ENCODE measurements at regions not wholly inside any gene's neighbourhood (a gene's known extent, or its start where the extent isn't known, plus 50 kb on each side); places are given as distances from the start of the nearest gene placed in this dataset.

DNA sequence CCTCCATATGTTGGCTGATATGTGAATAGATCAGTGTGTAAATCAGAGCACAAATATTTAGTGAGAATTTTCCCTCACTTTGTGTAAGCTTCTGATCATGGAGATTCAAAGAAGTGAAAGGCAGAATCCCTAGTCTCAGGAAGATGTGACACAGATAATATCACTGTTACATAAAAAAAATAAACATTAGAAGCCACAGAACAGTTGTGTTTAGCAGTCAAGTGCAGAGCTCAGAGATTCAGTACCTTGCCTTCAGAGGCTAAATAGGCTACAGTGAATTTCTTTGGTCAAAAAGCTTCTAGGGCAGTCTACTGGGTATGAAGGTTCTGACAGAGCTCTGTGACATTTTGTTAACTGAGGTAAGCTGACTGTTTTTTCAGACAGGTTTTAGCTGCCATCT is 591.5 kb downstream of the METTL15 start:
- 0 out of 2 replicates have a peak overlapping the region, but pooled peaks have one; percentile 12 for H3K27ac ChIP-seq (ENCODE audit: low read depth, low read length)
- no peaks in the 10 kb centered on the region for H3K27me3 ChIP-seq (ENCODE audit: insufficient read depth, low read length)
- peaks cover 32% of the 10 kb centered on the region for H3K4me1 ChIP-seq (ENCODE audit: control insufficient read depth, insufficient read depth, low read length, unreplicated experiment)
- H3K4me3 ChIP-seq (ENCODE audit: low read depth, low read length), result no peak overlapping the region
- H3K79me2 ChIP-seq (ENCODE audit: control insufficient read depth, insufficient read depth, low read length, unreplicated experiment), result peaks cover 14% of the 10 kb centered on the region
- no peaks in the 10 kb centered on the region for H3K36me3 ChIP-seq (ENCODE audit: insufficient read depth, low read length)
- peak overlapping the region; percentile 56 for H2AFZ ChIP-seq (ENCODE audit: low read length, unreplicated experiment)

DNA sequence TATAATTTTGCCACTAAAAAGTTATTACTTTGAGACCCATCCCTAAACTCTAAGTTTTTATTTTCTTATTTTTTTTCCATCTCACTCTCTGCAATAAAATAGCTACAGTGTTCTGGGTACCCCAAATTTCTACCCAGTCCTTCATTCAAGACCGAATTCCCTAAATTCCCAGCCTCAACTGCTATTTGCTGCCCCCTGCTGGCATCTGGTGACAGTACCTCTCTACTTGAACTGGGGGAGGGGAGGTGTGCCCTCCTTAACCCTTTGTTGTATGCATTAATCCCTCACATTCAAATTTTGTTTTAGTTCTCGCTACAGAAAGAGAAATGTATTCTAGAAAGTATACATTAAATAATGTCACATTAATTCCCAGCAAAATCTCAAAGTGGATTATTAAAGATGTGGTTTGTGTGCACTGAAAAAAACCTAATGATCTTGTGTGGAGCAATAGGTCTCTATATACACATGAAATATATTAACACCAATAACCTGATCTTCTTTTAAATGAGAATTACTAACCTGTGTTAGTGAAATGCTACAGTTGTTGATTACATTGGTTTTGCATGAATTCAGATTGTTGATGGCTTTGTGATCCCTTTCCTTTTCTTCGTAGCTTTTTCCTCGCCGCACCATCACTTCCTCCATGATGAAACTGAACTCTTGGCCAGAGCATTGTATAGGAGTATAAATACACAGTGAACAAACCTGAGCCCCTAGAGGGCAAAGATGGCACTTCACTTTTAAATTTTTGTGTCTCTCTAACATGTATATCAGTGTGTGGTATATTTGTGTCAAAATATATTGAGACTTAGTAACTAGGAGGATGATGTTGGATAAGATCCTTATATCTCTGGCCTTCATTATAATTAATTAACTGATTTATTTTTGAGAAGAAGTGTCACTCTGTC is 590.0 kb downstream of the METTL15 start:
- H3K27me3 ChIP-seq (ENCODE audit: insufficient read depth, low read length), result no peaks in the 10 kb centered on the region
- H3K27ac ChIP-seq (ENCODE audit: low read depth, low read length), result peak overlapping the region; percentile 8
- no peaks in the 10 kb centered on the region for H3K36me3 ChIP-seq (ENCODE audit: insufficient read depth, low read length)
- peaks cover 4% of the 10 kb centered on the region for H3K79me2 ChIP-seq (ENCODE audit: control insufficient read depth, insufficient read depth, low read length, unreplicated experiment)
- peaks cover 32% of the 10 kb centered on the region for H3K4me1 ChIP-seq (ENCODE audit: control insufficient read depth, insufficient read depth, low read length, unreplicated experiment)
- H3K4me3 ChIP-seq (ENCODE audit: low read depth, low read length), result no peak overlapping the region
- peak overlapping the region; percentile 27 for H2AFZ ChIP-seq (ENCODE audit: low read length, unreplicated experiment)

DNA sequence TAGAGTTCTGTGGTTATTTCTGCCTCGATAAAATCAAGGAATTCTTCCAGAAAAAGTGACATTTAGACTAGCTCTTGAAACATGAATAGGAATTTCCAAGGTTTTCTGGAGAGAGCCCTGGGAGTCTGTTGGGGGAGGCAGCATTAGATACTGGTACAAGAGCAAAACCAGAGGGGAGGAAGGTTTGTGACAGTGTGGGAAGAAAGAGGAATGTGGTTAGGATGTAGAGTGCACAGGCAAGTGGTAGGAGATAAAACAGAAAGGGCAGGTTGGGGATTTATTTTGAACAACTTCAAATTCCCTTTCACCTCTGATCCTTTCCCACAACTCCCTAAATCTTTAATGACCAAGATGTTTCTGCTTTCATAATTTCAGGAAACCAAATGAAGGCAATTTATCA is 588.4 kb downstream of the METTL15 start:
- peaks cover 20% of the 10 kb centered on the region for H3K4me1 ChIP-seq (ENCODE audit: control insufficient read depth, insufficient read depth, low read length, unreplicated experiment)
- no peak overlapping the region for H2AFZ ChIP-seq (ENCODE audit: low read length, unreplicated experiment)
- no peak overlapping the region for H3K4me3 ChIP-seq (ENCODE audit: low read depth, low read length)
- H3K27me3 ChIP-seq (ENCODE audit: insufficient read depth, low read length), result no peaks in the 10 kb centered on the region
- no peaks in the 10 kb centered on the region for H3K36me3 ChIP-seq (ENCODE audit: insufficient read depth, low read length)
- H3K79me2 ChIP-seq (ENCODE audit: control insufficient read depth, insufficient read depth, low read length, unreplicated experiment), result no peaks in the 10 kb centered on the region
- no peak overlapping the region for H3K27ac ChIP-seq (ENCODE audit: low read depth, low read length)

DNA sequence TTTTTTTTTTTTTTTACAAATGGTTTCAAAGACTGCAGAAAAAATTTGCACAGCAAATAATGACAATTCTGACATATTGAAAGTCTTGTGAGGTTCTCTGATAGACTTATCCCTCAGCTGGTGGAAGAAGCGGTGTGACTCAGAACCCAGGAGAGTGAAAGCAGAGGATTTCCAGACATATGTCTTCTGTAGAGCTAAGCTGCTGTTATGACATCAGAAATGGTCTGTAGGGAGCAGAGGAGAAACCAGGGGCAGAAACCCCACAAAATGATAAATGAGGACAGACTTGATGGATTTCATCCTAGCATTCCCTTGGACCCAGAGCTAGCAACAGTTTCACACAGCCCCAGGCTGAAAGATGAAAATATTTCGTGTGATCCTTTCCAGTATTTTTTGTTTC is 582.6 kb downstream of the METTL15 start:
- Histone ChIP-seq H3K27me3 (ENCODE audit: insufficient read depth, low read length) (no peaks in the 10 kb centered on the region), H3K27ac (ENCODE audit: low read depth, low read length) (0 out of 2 replicates have a peak overlapping the region, but pooled peaks have one; percentile 32), H2AFZ (ENCODE audit: low read length, unreplicated experiment) (peak overlapping the region; percentile 23), H3K4me1 (ENCODE audit: control insufficient read depth, insufficient read depth, low read length, unreplicated experiment) (peaks cover 5% of the 10 kb centered on the region), H3K36me3 (ENCODE audit: insufficient read depth, low read length) (no peaks in the 10 kb centered on the region), H3K79me2 (ENCODE audit: control insufficient read depth, insufficient read depth, low read length, unreplicated experiment) (no peaks in the 10 kb centered on the region), H3K4me3 (ENCODE audit: low read depth, low read length) (no peak overlapping the region)

DNA sequence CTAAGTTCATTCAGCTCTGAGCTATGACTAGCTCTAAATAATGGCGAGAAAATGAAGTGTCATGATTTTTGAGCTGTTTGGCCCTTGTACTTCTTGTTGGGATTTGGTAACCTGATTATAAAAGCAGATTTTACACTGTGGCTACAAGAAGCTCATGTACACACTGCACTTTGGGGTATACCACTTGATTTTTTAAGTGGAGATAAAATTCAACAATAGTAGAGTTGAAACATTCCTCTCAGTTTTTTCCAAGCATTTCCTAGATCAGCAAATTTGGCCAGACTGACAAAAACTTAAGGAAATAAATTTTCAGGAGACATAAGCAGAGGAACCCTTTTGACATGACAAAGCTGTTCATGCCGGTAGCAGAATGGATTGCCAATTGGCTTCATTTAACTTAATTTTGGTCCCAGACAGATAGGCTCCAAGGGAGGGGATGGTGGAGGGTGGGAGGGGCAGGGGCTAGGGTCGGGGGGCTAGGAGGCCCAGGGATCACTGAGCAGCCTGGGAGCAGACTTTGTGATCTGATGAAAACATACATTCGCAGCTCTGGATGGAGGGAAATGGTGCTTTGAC is 575.9 kb downstream of the METTL15 start:
- Histone ChIP-seq H2AFZ (ENCODE audit: low read length, unreplicated experiment) (no peak overlapping the region), H3K79me2 (ENCODE audit: control insufficient read depth, insufficient read depth, low read length, unreplicated experiment) (no peaks in the 10 kb centered on the region)

DNA sequence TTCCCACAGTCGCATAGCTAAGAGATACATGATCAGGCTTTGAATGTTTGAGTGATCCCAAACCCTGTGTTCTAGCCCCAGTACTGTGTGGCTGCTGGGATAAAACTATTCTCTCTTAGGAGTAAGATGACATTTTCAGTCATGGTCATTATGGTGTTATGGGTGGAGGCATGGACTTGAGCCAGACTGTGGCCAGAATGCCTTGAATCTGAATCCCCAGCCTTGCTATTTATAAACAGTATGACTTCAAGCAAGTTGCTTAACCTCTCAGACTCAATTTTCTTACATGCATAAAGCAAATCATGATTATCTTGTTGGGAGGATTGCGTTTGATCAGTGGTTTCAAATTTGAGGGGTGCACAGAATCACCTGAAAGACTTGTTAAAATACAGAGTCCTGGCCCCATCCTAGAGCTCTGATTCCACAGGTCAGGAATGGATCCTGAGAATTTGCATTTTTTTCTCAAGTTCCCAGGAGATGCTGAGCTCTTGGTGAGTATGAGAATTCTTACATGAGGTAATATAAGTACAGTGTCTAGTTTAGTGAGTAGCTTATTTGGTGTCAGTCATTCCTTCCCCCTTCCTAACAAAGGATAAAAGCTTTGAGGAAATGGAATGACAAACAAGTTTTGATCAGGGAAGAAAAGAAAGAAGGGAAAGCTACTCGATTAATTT is 571.7 kb downstream of the METTL15 start:
- Histone ChIP-seq H2AFZ (ENCODE audit: low read length, unreplicated experiment) (peak overlapping the region; percentile 18), H3K27ac (ENCODE audit: low read depth, low read length) (peak overlapping the region; percentile 2; the same call in 1 of the 2 replicates), H3K27me3 (ENCODE audit: insufficient read depth, low read length) (no peaks in the 10 kb centered on the region), H3K4me3 (ENCODE audit: low read depth, low read length) (no peak overlapping the region), H3K4me1 (ENCODE audit: control insufficient read depth, insufficient read depth, low read length, unreplicated experiment) (peaks cover 15% of the 10 kb centered on the region), H3K79me2 (ENCODE audit: control insufficient read depth, insufficient read depth, low read length, unreplicated experiment) (no peaks in the 10 kb centered on the region), H3K36me3 (ENCODE audit: insufficient read depth, low read length) (no peaks in the 10 kb centered on the region)

More for the DNA sequence above, 575.9 kb downstream of the METTL15 start:
- Histone ChIP-seq H3K27ac (ENCODE audit: low read depth, low read length) (no peak overlapping the region), H3K4me3 (ENCODE audit: low read depth, low read length) (no peak overlapping the region), H3K27me3 (ENCODE audit: insufficient read depth, low read length) (no peaks in the 10 kb centered on the region), H3K36me3 (ENCODE audit: insufficient read depth, low read length) (no peaks in the 10 kb centered on the region), H3K4me1 (ENCODE audit: control insufficient read depth, insufficient read depth, low read length, unreplicated experiment) (peaks cover 13% of the 10 kb centered on the region)

DNA sequence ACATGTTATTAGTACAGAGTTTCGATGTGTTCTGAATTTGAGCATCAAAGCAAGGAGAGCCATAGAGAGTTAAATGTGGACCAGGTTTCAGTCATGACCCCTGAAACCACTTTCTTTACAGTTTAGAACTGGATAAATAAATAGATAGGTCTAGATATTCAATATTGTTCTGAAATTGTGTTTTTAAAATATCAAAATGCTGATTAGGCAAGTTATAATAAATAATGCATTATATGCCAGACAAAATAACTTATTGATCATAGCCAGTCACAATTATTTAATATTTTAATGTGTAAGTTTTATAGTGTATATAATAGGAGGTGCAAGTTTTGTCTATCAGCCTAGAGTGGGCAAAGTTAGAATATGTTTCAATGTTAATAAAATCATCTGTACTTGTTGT is 569.5 kb downstream of the METTL15 start:
- no peak overlapping the region for H3K4me3 ChIP-seq (ENCODE audit: low read depth, low read length)
- no peaks in the 10 kb centered on the region for H3K79me2 ChIP-seq (ENCODE audit: control insufficient read depth, insufficient read depth, low read length, unreplicated experiment)
- H3K36me3 ChIP-seq (ENCODE audit: insufficient read depth, low read length), result no peaks in the 10 kb centered on the region
- peaks cover 27% of the 10 kb centered on the region for H3K4me1 ChIP-seq (ENCODE audit: control insufficient read depth, insufficient read depth, low read length, unreplicated experiment)
- H3K27ac ChIP-seq (ENCODE audit: low read depth, low read length), result no peak overlapping the region
- no peak overlapping the region for H2AFZ ChIP-seq (ENCODE audit: low read length, unreplicated experiment)
- H3K27me3 ChIP-seq (ENCODE audit: insufficient read depth, low read length), result no peaks in the 10 kb centered on the region

DNA sequence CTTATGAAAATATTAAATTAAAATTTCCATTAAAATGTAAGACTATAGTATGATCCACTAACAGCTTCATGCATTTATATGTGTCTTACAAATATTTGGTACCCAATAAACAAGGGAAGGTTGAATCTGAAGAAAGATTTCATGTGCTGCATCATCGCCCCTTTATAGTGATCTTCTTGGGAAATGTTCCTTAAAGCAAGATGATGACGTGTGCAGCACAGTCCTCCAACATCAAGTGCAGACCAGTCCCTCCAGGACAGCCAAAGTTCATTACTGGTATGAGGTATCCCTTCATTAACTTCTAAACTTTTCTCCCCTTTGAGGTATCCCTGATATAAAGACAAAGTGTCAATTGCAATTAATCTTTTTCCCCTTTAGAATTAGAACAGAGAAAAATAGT is 567.0 kb downstream of the METTL15 start:
- H3K79me2 ChIP-seq (ENCODE audit: control insufficient read depth, insufficient read depth, low read length, unreplicated experiment), result no peaks in the 10 kb centered on the region
- H3K36me3 ChIP-seq (ENCODE audit: insufficient read depth, low read length), result no peaks in the 10 kb centered on the region
- H3K4me1 ChIP-seq (ENCODE audit: control insufficient read depth, insufficient read depth, low read length, unreplicated experiment), result peaks cover 25% of the 10 kb centered on the region

DNA sequence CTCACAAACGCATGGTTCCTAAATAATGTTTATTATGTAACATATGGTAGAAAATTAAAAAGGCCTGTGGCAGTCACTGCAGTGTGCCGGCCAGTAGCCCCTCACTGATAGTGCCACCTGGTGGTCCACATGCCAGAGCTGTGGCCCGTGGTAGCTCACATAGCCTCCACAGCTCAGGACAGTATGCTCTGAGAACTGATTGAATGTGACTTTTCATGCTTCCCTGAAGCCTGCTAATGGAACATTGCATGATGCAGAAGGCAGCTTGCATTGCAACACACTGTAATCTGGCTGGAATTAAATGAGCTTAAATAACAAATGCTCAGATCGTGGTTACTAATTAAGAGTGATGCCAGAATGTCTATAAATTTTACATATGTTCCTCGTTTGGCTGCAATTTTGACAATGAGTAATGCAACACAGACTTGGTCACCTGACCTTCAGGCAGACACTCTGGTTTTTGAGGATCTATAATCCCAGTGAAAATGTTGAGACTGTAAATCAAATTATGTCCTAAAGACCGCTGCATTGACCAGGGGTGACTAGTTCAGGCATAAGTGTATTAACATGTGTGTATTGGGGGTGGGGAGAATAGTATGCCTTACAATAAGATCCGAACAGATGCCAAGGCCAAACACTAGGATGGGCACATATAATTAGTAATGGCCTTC is 566.4 kb downstream of the METTL15 start:
- no peak overlapping the region for H3K4me3 ChIP-seq (ENCODE audit: low read depth, low read length)
- H3K36me3 ChIP-seq (ENCODE audit: insufficient read depth, low read length), result no peaks in the 10 kb centered on the region
- no peak overlapping the region for H3K27ac ChIP-seq (ENCODE audit: low read depth, low read length)
- no peaks in the 10 kb centered on the region for H3K79me2 ChIP-seq (ENCODE audit: control insufficient read depth, insufficient read depth, low read length, unreplicated experiment)
- H2AFZ ChIP-seq (ENCODE audit: low read length, unreplicated experiment), result no peak overlapping the region
- no peaks in the 10 kb centered on the region for H3K27me3 ChIP-seq (ENCODE audit: insufficient read depth, low read length)
- H3K4me1 ChIP-seq (ENCODE audit: control insufficient read depth, insufficient read depth, low read length, unreplicated experiment), result peaks cover 19% of the 10 kb centered on the region

More for the DNA sequence above, 567.0 kb downstream of the METTL15 start:
- no peak overlapping the region for H3K27ac ChIP-seq (ENCODE audit: low read depth, low read length)
- H3K4me3 ChIP-seq (ENCODE audit: low read depth, low read length), result no peak overlapping the region
- no peak overlapping the region for H2AFZ ChIP-seq (ENCODE audit: low read length, unreplicated experiment)
- H3K27me3 ChIP-seq (ENCODE audit: insufficient read depth, low read length), result no peaks in the 10 kb centered on the region

DNA sequence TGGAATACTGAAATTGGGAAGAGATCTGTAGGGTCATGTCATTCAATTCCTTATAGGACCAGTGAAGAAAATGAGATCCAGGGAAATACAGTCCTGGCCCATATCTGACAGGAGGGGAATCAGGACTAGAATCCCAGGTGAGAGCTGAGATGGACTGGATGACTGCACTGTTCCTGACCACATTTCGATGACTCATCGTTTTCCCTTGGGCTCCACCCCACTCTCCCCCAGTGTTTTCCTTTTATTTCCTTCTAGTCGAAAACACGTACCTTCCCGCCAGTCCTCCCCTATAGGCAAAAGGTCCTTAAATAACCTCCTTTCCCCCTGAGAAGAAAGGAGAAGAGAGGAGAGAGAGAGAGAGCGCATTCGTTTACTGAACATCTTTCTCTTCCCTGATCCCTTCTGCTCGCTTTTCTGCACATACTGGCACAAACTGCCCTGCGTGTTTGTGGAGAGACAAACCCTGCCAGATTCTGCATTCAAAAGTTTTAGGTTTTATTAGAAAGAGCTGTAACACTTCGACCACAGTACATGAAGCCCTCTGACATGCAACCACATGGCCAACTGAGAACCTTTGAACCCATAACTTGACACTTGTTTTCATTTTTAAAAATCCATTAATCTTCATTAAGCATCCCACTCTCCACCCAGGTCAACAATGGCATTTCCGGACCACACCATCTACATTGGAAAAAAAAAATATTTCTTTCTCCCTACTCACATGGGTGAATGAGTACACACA is 565.7 kb downstream of the METTL15 start:
- no peaks in the 10 kb centered on the region for H3K27me3 ChIP-seq (ENCODE audit: insufficient read depth, low read length)
- H3K79me2 ChIP-seq (ENCODE audit: control insufficient read depth, insufficient read depth, low read length, unreplicated experiment), result no peaks in the 10 kb centered on the region
- no peak overlapping the region; the same call in 1 of the 2 replicates for H3K27ac ChIP-seq (ENCODE audit: low read depth, low read length)
- H3K36me3 ChIP-seq (ENCODE audit: insufficient read depth, low read length), result no peaks in the 10 kb centered on the region
- no peak overlapping the region for H2AFZ ChIP-seq (ENCODE audit: low read length, unreplicated experiment)
- peaks cover 12% of the 10 kb centered on the region for H3K4me1 ChIP-seq (ENCODE audit: control insufficient read depth, insufficient read depth, low read length, unreplicated experiment)
- no peak overlapping the region for H3K4me3 ChIP-seq (ENCODE audit: low read depth, low read length)
